Stomach (tissue), 4 donors: ENCODE measurements at regions not wholly inside any gene's neighbourhood (a gene's known extent, or its start where the extent isn't known, plus 50 kb on each side); places are given as distances from the start of the nearest gene placed in this dataset.

ENCODE experiments used
- POLR2A ChIP-seq, 4 donors: fragments of 450-650 bp; IDR thresholded peaks; one replicate each; pipeline ENCODE4 v1.6.1; 2016; ENCODE audit warnings: antibody characterized with exemption in 4 of 4, control low read depth in 2 of 4, mild to moderate bottlenecking in 1 of 4, moderate library complexity in 1 of 4
- TF ChIP-seq, protein P1 (sequence below), 7 experiments: fragments of 450-650 bp in 4 of 7; fragments of 200-600 bp in 3 of 7; sonication (generic) in 3 of 7; IDR thresholded peaks; one replicate each; pipeline ENCODE4 v1.5.1; 2016 to 2019; ENCODE audit warnings: antibody characterized with exemption in 7 of 7, control low read depth in 2 of 7, mild to moderate bottlenecking in 1 of 7

DNA sequence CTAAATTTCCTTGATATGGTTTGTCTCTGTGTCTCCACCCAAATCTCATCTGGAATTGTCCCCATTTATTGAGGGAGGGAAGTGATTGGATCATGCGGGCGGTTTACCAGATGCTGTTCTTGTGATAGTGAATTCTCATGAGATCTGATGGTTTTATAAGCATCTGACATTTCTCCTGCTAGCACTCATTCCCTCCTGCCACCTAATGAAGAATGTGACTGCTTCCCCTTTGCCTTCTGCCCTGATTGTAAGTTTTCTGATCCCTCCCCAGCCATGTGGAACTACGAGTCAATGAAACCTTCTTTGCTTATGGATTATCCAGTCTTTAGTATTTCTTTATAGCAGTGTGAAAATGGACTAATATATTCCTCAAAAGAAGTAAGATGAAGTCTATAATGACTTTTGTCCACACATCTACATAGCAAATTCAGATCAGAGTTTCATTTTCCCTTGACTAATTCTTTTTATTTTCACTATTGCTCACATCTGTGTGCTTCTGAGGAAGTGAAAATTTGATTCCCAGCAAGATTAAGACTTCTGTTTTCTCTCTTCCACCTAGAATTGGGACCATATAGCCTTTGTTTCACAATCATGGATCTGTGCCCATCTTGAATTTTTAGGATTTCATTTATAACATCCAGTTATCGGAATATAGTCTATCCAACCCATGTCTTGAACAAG, 393.5 kb downstream of the DMAC1 start:
- TF ChIP-seq, protein P1, sequence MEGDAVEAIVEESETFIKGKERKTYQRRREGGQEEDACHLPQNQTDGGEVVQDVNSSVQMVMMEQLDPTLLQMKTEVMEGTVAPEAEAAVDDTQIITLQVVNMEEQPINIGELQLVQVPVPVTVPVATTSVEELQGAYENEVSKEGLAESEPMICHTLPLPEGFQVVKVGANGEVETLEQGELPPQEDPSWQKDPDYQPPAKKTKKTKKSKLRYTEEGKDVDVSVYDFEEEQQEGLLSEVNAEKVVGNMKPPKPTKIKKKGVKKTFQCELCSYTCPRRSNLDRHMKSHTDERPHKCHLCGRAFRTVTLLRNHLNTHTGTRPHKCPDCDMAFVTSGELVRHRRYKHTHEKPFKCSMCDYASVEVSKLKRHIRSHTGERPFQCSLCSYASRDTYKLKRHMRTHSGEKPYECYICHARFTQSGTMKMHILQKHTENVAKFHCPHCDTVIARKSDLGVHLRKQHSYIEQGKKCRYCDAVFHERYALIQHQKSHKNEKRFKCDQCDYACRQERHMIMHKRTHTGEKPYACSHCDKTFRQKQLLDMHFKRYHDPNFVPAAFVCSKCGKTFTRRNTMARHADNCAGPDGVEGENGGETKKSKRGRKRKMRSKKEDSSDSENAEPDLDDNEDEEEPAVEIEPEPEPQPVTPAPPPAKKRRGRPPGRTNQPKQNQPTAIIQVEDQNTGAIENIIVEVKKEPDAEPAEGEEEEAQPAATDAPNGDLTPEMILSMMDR (IDR thresholded peaks at IDR 0.05): no peak
- no peak for TF ChIP-seq POLR2A (IDR thresholded peaks at IDR 0.05)
